CD14-positive monocyte (primary cell): ENCODE measurements at regions not wholly inside any gene's neighbourhood (a gene's known extent, or its start where the extent isn't known, plus 50 kb on each side); places are given as distances from the start of the nearest gene placed in this dataset.
"Not testable (repeated sequence)": the region's sequence is repeated elsewhere in the genome, so short reads cannot be mapped to it uniquely, and the experiment has no call there.

ENCODE experiments used
- DNase-seq, 3 donors: peaks; one replicate each; pipeline ENCODE4 v3.0.0-alpha.2; 2011 to 2022
- H2AFZ ChIP-seq: 2 replicates; pipeline ENCODE4 v1.6.0; 2012; ENCODE audit warnings: mild to moderate bottlenecking, low read depth, low read length, inconsistent platforms; ENCODE audit not compliant: insufficient read depth, poor library complexity, severe bottlenecking
- H3K27ac ChIP-seq, 2 donors: 1 replicate in 1 of 2; 2 replicates in 1 of 2; pipeline ENCODE4 v1.5.1; 2012 to 2013; ENCODE audit warnings: low read length in 2 of 2, control low read depth in 1 of 2, inconsistent platforms in 1 of 2, low read depth in 1 of 2, mild to moderate bottlenecking in 1 of 2
- H3K27me3 ChIP-seq, 2 donors: one replicate each; pipeline versions ENCODE4 v1.6.0 to v1.6.1; 2011 to 2013; ENCODE audit warnings: low read length in 2 of 2; ENCODE audit not compliant: control insufficient read depth in 2 of 2, insufficient read depth in 2 of 2
- H3K36me3 ChIP-seq, 2 donors: replicated peaks in 1 of 2; 1 replicate in 1 of 2; 2 replicates in 1 of 2; pipeline versions ENCODE4 v1.5.1 to v1.6.1; 2012 to 2013; ENCODE audit warnings: low read length in 2 of 2, control low read depth in 1 of 2, inconsistent platforms in 1 of 2, mild to moderate bottlenecking in 1 of 2; ENCODE audit not compliant: insufficient read depth in 2 of 2, control insufficient read depth in 1 of 2
- H3K4me1 ChIP-seq, 2 donors: 1 replicate in 1 of 2; 2 replicates in 1 of 2; pipeline versions ENCODE4 v1.5.1 to v1.6.1; 2012 to 2013; ENCODE audit warnings: low read length in 2 of 2, control low read depth in 1 of 2, inconsistent platforms in 1 of 2, mild to moderate bottlenecking in 1 of 2, moderate library complexity in 1 of 2; ENCODE audit not compliant: insufficient read depth in 2 of 2, control insufficient read depth in 1 of 2
- H3K4me2 ChIP-seq: replicated peaks from 2 replicates; pipeline ENCODE3; 2012; ENCODE audit warnings: low read length, moderate library complexity, mild to moderate bottlenecking; ENCODE audit not compliant: poor library complexity, severe bottlenecking; ENCODE audit errors: extremely low read depth
- H3K4me3 ChIP-seq, 3 experiments: fragments of 200-600 bp in 1 of 3; sonication (generic) in 1 of 3; replicated peaks in 1 of 3; 1 replicate in 2 of 3; 2 replicates in 1 of 3; pipeline ENCODE4 v1.5.1; 2011 to 2013; ENCODE audit warnings: low read length in 3 of 3, mild to moderate bottlenecking in 3 of 3, control low read depth in 2 of 3, low read depth in 2 of 3, inconsistent platforms in 1 of 3, moderate library complexity in 1 of 3
- H3K79me2 ChIP-seq: 2 replicates; pipeline ENCODE4 v1.6.0; 2012; ENCODE audit warnings: mild to moderate bottlenecking, control low read depth, inconsistent platforms, low read length, moderate library complexity; ENCODE audit not compliant: insufficient read depth
- H3K9ac ChIP-seq: 2 replicates; pipeline ENCODE4 v1.6.0; 2017; ENCODE audit warnings: low read length, mild to moderate bottlenecking; ENCODE audit not compliant: insufficient read depth, poor library complexity, severe bottlenecking
- H3K9me3 ChIP-seq, 2 donors: replicated peaks in 1 of 2; 1 replicate in 1 of 2; 2 replicates in 1 of 2; pipeline versions ENCODE4 v1.5.1 to v1.6.1; 2012 to 2013; ENCODE audit warnings: low read length in 2 of 2, control low read depth in 1 of 2; ENCODE audit not compliant: control insufficient read depth in 1 of 2, insufficient read depth in 1 of 2
- H4K20me1 ChIP-seq: 2 replicates; pipeline ENCODE4 v1.6.0; 2012; ENCODE audit warnings: mild to moderate bottlenecking, low read length, control low read depth, moderate library complexity; ENCODE audit not compliant: insufficient read depth
- H3K27ac Mint-ChIP-seq, 7 donors: one replicate each; pipeline ENCODE4 v1.8.0; 2020; ENCODE audit warnings: mild to moderate bottlenecking in 7 of 7, mixed read lengths in 7 of 7, moderate library complexity in 6 of 7, inconsistent platforms in 2 of 7
- H3K27me3 Mint-ChIP-seq, 3 donors: one replicate each; pipeline ENCODE4 v1.8.0; 2021 to 2022; ENCODE audit warnings: low read depth in 3 of 3, mild to moderate bottlenecking in 3 of 3, mixed read lengths in 3 of 3, moderate library complexity in 3 of 3, inconsistent platforms in 1 of 3
- H3K36me3 Mint-ChIP-seq, 2 donors: one replicate each; pipeline ENCODE4 v1.8.0; 2020; ENCODE audit warnings: mixed read lengths in 2 of 2, inconsistent platforms in 1 of 2, mild to moderate bottlenecking in 1 of 2
- H3K4me1 Mint-ChIP-seq: one replicate; pipeline ENCODE4 v1.8.0; 2020; ENCODE audit warnings: mild to moderate bottlenecking, mixed read lengths
- H3K4me3 Mint-ChIP-seq, 2 donors: one replicate each; pipeline ENCODE4 v1.8.0; 2020; ENCODE audit warnings: mild to moderate bottlenecking in 2 of 2, mixed read lengths in 2 of 2, moderate library complexity in 1 of 2
- H3K9me3 Mint-ChIP-seq, 7 donors: one replicate each; pipeline ENCODE4 v1.8.0; 2020 to 2022; ENCODE audit warnings: mixed read lengths in 7 of 7, mild to moderate bottlenecking in 6 of 7, moderate library complexity in 6 of 7, inconsistent platforms in 2 of 7
- CTCF ChIP-seq: fragments of 200-600 bp; IDR thresholded peaks from one replicate; pipeline ENCODE4 v1.8.0; 2022; ENCODE audit warnings: antibody characterized with exemption, mild to moderate bottlenecking
- WGBS: methylation state at CpG from one replicate; pipeline ENCODE4 v1.1.5; 2013; ENCODE audit warnings: missing lambda C conversion rate; ENCODE audit not compliant: insufficient coverage; 5-methylcytosine and 5-hydroxymethylcytosine counted together
- intact Hi-C, 2 donors: fragments of 100-400 bp; cut with micrococcal nuclease; formaldehyde crosslinking; loops; one replicate each; pipeline versions ENCODE4 v1.15.0 to v1.15.1; 2023

- Mint-ChIP-seq H3K27me3 (no peaks in the 10 kb centered on the region), H3K4me1 (no peaks in the 10 kb centered on the region), H3K27ac (no peak overlapping the region), H3K36me3 (no peaks in the 10 kb centered on the region), H3K9me3 (peaks cover 0 to 7% (median 4%) of the 10 kb centered on the region in 7 donors), H3K4me3 (no peak overlapping the region)
- H3K9ac ChIP-seq: no peak overlapping the region
- no peak overlapping the region for H3K27ac ChIP-seq
- H4K20me1 ChIP-seq: no peaks in the 10 kb centered on the region
- no peak overlapping the region for H3K4me3 ChIP-seq
- no peaks in the 10 kb centered on the region for H3K27me3 ChIP-seq
- DNase-seq: no peak
- H3K4me1 ChIP-seq: no peaks in the 10 kb centered on the region
- intact Hi-C loops: no loop called here
- H2AFZ ChIP-seq: no peak overlapping the region
- no peaks in the 10 kb centered on the region for H3K9me3 ChIP-seq
- no CpG with 5 or more reads among the region's 2 CpGs for WGBS
- no peaks in the 10 kb centered on the region for H3K36me3 ChIP-seq
- no peak overlapping the region for H3K4me2 ChIP-seq
- H3K79me2 ChIP-seq: no peaks in the 10 kb centered on the region
- no peak for TF ChIP-seq CTCF
Observed at GRCh38 chr5:102682101-102682647, 72.9 kb upstream of the PAM start.

- intact Hi-C loops, H3K27me3 ChIP-seq, H3K4me2 ChIP-seq, H3K27ac Mint-ChIP-seq, H3K4me1 ChIP-seq, H3K4me1 Mint-ChIP-seq, H3K27me3 Mint-ChIP-seq, H3K36me3 ChIP-seq, H3K27ac ChIP-seq, H3K4me3 Mint-ChIP-seq, H3K4me3 ChIP-seq, H3K79me2 ChIP-seq, H4K20me1 ChIP-seq, H2AFZ ChIP-seq, H3K36me3 Mint-ChIP-seq, DNase-seq, H3K9ac ChIP-seq: not testable (repeated sequence)
- peaks cover 6 to 10% of the 10 kb centered on the region in 2 donors for H3K9me3 ChIP-seq
- WGBS: 100% methylated on average over 4 of the region's 7 CpGs
- H3K9me3 Mint-ChIP-seq: peaks cover 12 to 35% (median 21%) of the 10 kb centered on the region in 7 donors
Observed at GRCh38 chr5:102688076-102688475, 67.0 kb upstream of the PAM start.

- WGBS: 94% methylated on average over 8 of the region's 14 CpGs
- intact Hi-C loops, H3K9ac ChIP-seq: not testable (repeated sequence)
Observed at GRCh38 chr5:102688581-102689342, 66.3 kb upstream of the PAM start.

More at GRCh38 chr5:102688581-102689342, 66.3 kb upstream of the PAM start:
- Mint-ChIP-seq H3K27ac (peak overlapping the region in 1 of 7 donors; percentile 16), H3K9me3 (peaks cover 12 to 36% (median 24%) of the 10 kb centered on the region in 7 donors)
- H3K4me1 Mint-ChIP-seq, DNase-seq, H3K27me3 ChIP-seq, H3K4me2 ChIP-seq, H2AFZ ChIP-seq, H3K4me3 ChIP-seq, H3K36me3 ChIP-seq, H3K79me2 ChIP-seq, H4K20me1 ChIP-seq, H3K4me3 Mint-ChIP-seq, H3K27me3 Mint-ChIP-seq, H3K36me3 Mint-ChIP-seq, H3K4me1 ChIP-seq, H3K27ac ChIP-seq: not testable (repeated sequence)
- peaks cover 6 to 16% of the 10 kb centered on the region in 2 donors for H3K9me3 ChIP-seq
